ENCODE measurements at regions not wholly inside any gene's neighbourhood (a gene's known extent, or its start where the extent isn't known, plus 50 kb on each side); places are given as distances from the start of the nearest gene placed in this dataset.
A peak's percentile ranks its signal among the peaks of the same experiment; 100 is the strongest.

- H3K9me3 Mint-ChIP-seq (ENCODE audit: unreplicated experiment): no peaks in the 10 kb centered on the region
- H3K4me2 ChIP-seq (ENCODE audit: low read length): no peak overlapping the region
- H3K9me3 ChIP-seq (ENCODE audit: insufficient read depth, low read depth, low read length): no peaks in the 10 kb centered on the region
- H3K36me3 Mint-ChIP-seq (ENCODE audit: low read depth, unreplicated experiment): no peaks in the 10 kb centered on the region
- peaks cover 17% of the 10 kb centered on the region for H3K4me1 Mint-ChIP-seq (ENCODE audit: low read depth, unreplicated experiment)
- no peaks in the 10 kb centered on the region for H3K79me2 ChIP-seq (ENCODE audit: insufficient read depth, low read length)
- FAIRE-seq (no peak), DNase-seq (ENCODE audit: low read depth) (no peak)
- no peak overlapping the region for H3K9ac ChIP-seq (ENCODE audit: low read length)
- no peak overlapping the region for H3K27ac ChIP-seq (ENCODE audit: low read depth, low read length)
- H3K36me3 ChIP-seq (ENCODE audit: insufficient read depth, low read length): no peaks in the 10 kb centered on the region
- TF ChIP-seq EZH2 (IDR thresholded peaks at IDR 0.05; ENCODE audit: insufficient read depth, low read length) (no peak), CTCF (IDR thresholded peaks at IDR 0.05; ENCODE audit: insufficient read depth, low read depth, low read length) (no peak)
- peaks cover 17% of the 10 kb centered on the region for H3K4me1 ChIP-seq (ENCODE audit: insufficient read depth, low read length)
- H3K27ac Mint-ChIP-seq (ENCODE audit: unreplicated experiment): no peak overlapping the region
- H2AFZ ChIP-seq (ENCODE audit: low read depth, low read length): no peak overlapping the region
- no peaks in the 10 kb centered on the region for H4K20me1 ChIP-seq (ENCODE audit: insufficient read depth, low read length)
- H3K4me3 ChIP-seq (ENCODE audit: insufficient read depth, low read depth, low read length): no peak overlapping the region
- no peaks in the 10 kb centered on the region for H3K27me3 ChIP-seq (ENCODE audit: insufficient read depth, low read length)
- no peak overlapping the region for H3K4me3 Mint-ChIP-seq (ENCODE audit: unreplicated experiment)
- peaks cover 7% of the 10 kb centered on the region for H3K27me3 Mint-ChIP-seq (ENCODE audit: low read depth, unreplicated experiment)
These were observed 122.5 kb downstream of the CYLD start for GRCh38 chr16:50864386-50864785.

GRCh38 chr16:50863644-50864144 lies 121.8 kb downstream of the CYLD start:
- Histone ChIP-seq H3K4me2 (ENCODE audit: low read length) (no peak overlapping the region), H4K20me1 (ENCODE audit: insufficient read depth, low read length) (no peaks in the 10 kb centered on the region), H3K9me3 (ENCODE audit: insufficient read depth, low read depth, low read length) (no peaks in the 10 kb centered on the region), H3K27me3 (ENCODE audit: insufficient read depth, low read length) (no peaks in the 10 kb centered on the region), H3K4me1 (ENCODE audit: insufficient read depth, low read length) (peaks cover 17% of the 10 kb centered on the region), H2AFZ (ENCODE audit: low read depth, low read length) (no peak overlapping the region), H3K79me2 (ENCODE audit: insufficient read depth, low read length) (no peaks in the 10 kb centered on the region), H3K4me3 (ENCODE audit: insufficient read depth, low read depth, low read length) (no peak overlapping the region), H3K36me3 (ENCODE audit: insufficient read depth, low read length) (no peaks in the 10 kb centered on the region), H3K9ac (ENCODE audit: low read length) (no peak overlapping the region), H3K27ac (ENCODE audit: low read depth, low read length) (no peak overlapping the region)
- TF ChIP-seq EZH2 (IDR thresholded peaks at IDR 0.05; ENCODE audit: insufficient read depth, low read length): no peak
- TF ChIP-seq CTCF (IDR thresholded peaks at IDR 0.05; ENCODE audit: insufficient read depth, low read depth, low read length): no peak
- Mint-ChIP-seq H3K4me1 (ENCODE audit: low read depth, unreplicated experiment) (peaks cover 17% of the 10 kb centered on the region), H3K9me3 (ENCODE audit: unreplicated experiment) (no peaks in the 10 kb centered on the region), H3K36me3 (ENCODE audit: low read depth, unreplicated experiment) (no peaks in the 10 kb centered on the region), H3K27me3 (ENCODE audit: low read depth, unreplicated experiment) (peaks cover 7% of the 10 kb centered on the region), H3K27ac (ENCODE audit: unreplicated experiment) (no peak overlapping the region), H3K4me3 (ENCODE audit: unreplicated experiment) (no peak overlapping the region)
- DNase-seq (ENCODE audit: low read depth): no peak
- no peak for FAIRE-seq

- Mint-ChIP-seq H3K4me3 (ENCODE audit: unreplicated experiment) (no peak overlapping the region), H3K4me1 (ENCODE audit: low read depth, unreplicated experiment) (peaks cover 17% of the 10 kb centered on the region), H3K36me3 (ENCODE audit: low read depth, unreplicated experiment) (no peaks in the 10 kb centered on the region), H3K27me3 (ENCODE audit: low read depth, unreplicated experiment) (peaks cover 8% of the 10 kb centered on the region), H3K9me3 (ENCODE audit: unreplicated experiment) (no peaks in the 10 kb centered on the region), H3K27ac (ENCODE audit: unreplicated experiment) (no peak overlapping the region)
- Histone ChIP-seq H3K9me3 (ENCODE audit: insufficient read depth, low read depth, low read length) (no peaks in the 10 kb centered on the region), H3K9ac (ENCODE audit: low read length) (no peak overlapping the region), H3K79me2 (ENCODE audit: insufficient read depth, low read length) (no peaks in the 10 kb centered on the region), H4K20me1 (ENCODE audit: insufficient read depth, low read length) (no peaks in the 10 kb centered on the region), H2AFZ (ENCODE audit: low read depth, low read length) (no peak overlapping the region), H3K27ac (ENCODE audit: low read depth, low read length) (no peak overlapping the region), H3K27me3 (ENCODE audit: insufficient read depth, low read length) (no peaks in the 10 kb centered on the region), H3K4me2 (ENCODE audit: low read length) (peak overlapping the region; percentile 71), H3K4me3 (ENCODE audit: insufficient read depth, low read depth, low read length) (no peak overlapping the region), H3K4me1 (ENCODE audit: insufficient read depth, low read length) (peaks cover 17% of the 10 kb centered on the region), H3K36me3 (ENCODE audit: insufficient read depth, low read length) (no peaks in the 10 kb centered on the region)
- FAIRE-seq (no peak), DNase-seq (ENCODE audit: low read depth) (no peak)
- TF ChIP-seq EZH2 (IDR thresholded peaks at IDR 0.05; ENCODE audit: insufficient read depth, low read length): no peak
- no peak for TF ChIP-seq CTCF (IDR thresholded peaks at IDR 0.05; ENCODE audit: insufficient read depth, low read depth, low read length)
These were observed 121.1 kb downstream of the CYLD start for GRCh38 chr16:50862818-50863643.
